ENCODE measurements at regions not wholly inside any gene's neighbourhood (a gene's known extent, or its start where the extent isn't known, plus 50 kb on each side); places are given as distances from the start of the nearest gene placed in this dataset.
"Not testable (repeated sequence)": the region's sequence is repeated elsewhere in the genome, so short reads cannot be mapped to it uniquely, and the experiment has no call there.

DNA sequence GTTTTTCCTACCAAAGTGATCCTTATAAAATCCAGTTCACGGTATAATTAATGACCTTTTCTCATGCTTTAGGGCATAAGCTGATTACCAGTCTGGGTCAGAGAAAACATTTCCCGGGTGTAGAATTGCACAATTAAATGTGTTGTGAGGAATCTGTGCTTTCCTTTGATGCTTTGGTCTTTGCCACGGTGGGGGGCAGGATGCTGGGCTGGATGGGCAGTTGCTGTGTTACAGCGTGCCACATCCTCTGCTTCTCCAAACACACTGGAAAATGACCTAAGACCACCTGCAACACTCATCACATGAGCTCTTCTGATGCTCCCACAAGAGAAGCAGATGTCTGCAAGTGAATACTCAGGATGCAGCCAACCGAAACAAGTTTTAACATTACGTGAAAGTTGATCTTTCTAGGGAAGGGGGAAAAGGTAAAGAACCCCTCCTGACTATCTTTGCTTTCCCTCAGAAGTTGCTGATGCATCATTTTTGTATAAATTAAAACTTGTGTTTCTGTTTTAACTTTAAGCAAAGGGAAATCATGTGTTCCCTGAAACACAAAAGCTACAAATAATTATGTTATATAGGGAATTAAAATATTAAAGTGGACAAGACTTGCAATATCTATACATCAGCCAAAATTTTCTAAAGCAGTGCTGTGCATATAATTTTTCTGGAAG lies 515.3 kb upstream of the NR5A2 start:
- DNase-seq (ENCODE audit: low read depth in 3 of 3) = no peak

DNA sequence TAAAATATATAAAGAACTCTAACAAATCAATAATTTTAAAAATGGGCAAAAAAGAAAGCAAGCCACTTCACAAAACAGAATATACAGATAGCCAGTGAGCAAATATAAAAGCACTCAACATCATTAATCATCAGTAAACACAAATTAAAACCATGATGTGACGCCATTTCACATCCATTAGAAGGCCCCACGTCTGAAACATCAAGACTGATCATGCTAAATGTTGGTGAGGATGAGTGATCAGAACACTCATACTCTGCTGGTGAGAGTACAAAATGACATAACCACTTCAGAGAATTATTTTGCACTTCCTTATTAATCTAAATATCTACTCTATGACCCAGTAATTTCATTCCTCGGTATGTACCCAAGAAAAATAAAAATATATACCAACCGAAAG lies 512.2 kb upstream of the NR5A2 start:
- DNase-seq (ENCODE audit: low read depth in 3 of 3) = no peak

DNA sequence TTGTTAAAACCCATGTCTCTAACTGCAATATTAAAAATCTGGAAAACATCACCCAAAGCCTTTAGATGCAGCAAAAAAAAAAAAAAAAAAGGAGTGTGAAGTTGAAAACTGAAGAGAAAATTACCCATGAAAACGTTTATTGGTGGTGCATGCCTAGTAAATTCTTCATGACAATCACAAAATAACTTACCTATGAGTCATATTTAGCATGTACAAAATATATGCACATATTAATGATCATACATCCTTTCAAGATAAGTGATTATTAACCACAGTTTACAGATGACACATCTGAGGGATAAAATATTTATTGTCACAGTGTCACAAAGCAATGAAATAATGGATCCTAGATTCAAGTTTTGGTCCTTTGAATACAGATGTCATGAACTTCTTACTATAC lies 505.2 kb upstream of the NR5A2 start:
- DNase-seq (ENCODE audit: low read depth in 3 of 3) = no peak

DNA sequence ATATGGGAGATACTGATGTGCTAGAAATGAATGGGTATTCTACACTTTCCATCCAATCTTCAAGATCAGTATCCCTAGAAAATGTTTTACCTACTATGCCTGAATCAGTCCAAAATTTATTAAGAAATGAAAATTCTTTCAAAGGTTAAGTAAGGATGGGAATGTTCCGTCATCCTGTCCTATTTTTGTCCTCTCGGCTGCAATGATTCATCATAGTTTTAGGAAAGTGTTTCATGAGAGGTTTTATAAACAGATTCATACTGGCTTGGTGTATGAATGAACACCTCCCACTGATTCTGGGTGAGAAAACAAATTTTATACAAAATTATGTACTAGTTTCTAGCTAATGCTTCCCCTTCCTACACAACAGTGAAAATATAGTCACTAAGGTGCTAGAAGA lies 504.6 kb upstream of the NR5A2 start:
- DNase-seq (ENCODE audit: low read depth in 3 of 3) = no peak

DNA sequence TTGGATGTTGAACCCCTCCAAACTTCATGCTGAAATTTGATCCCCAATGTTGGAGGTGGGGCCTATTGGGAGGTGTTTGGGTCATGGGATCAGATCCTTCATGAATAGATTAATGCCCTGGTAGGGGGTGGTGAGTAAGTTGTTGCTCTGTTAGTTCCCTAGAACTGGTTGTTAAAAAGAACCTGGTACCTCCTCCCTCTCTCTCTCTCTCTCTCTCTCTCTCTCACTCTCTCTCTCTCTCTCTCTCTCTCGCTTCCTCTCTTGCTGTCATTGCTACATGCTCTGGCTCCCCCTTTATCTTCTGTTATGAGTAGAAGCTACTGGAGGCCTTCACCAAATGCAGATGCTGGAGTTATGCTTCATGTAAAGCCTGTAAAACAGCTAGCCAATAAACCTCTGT lies 498.2 kb upstream of the NR5A2 start:
- no peak for DNase-seq (ENCODE audit: low read depth in 3 of 3)

DNA sequence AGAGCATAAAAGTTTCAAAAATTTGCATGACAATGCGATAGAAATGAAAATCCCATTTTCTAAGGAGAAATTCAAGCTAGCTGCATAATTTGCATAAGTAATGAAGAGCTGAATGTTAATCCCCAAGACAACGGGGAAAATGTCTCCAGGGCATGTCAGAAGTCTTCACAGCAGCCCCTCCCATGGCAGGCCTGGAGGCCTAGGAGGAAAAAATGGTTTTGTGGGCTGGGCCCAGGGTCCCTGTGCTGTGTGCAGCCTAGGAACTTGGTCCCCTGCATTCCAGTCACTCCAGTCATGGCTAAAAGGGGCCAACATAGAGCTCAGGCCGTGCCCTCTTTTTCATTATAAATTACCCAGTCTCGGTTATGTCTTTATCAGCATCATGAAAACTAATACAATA lies 494.1 kb upstream of the NR5A2 start:
- not testable (repeated sequence) for DNase-seq (ENCODE audit: low read depth in 3 of 3)

DNA sequence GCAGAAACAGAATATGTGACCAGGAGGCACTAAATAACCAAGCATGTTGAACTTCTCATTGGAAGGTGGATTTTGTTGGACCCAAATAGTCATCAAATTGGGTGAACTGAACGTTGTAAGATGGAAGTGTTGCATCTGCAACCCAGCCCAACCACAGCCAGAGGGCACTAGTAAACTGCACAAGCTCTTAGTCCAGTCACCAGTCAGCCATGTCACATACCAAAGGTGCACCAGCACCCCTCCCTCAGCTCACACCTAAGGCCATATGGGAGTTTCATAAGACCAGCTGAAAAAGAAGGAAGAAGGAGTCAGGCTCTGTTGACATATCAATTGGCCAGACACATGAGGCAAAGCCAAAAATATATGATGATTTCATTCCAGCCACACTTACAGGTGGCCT lies 481.7 kb upstream of the NR5A2 start:
- DNase-seq (ENCODE audit: low read depth in 3 of 3) = no peak

DNA sequence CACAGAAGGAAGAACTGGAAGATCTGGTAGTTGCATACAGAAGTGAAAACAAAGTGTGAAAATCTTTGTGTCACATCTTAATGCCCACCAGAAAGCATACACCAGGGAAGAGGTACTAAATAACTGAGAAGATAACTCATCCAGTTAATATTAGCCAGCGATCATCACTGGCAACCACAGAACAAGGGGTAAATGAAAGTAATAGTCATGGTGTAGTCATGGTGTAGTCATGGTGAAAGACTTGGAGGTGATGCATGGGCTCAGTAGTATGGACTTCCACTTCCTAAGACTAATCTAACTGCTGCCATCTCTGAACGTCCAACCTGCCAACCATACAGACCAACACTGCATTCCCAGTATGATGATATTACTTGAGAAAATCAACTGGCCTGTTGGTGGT lies 481.2 kb upstream of the NR5A2 start:
- DNase-seq (ENCODE audit: low read depth in 3 of 3) = no peak

DNA sequence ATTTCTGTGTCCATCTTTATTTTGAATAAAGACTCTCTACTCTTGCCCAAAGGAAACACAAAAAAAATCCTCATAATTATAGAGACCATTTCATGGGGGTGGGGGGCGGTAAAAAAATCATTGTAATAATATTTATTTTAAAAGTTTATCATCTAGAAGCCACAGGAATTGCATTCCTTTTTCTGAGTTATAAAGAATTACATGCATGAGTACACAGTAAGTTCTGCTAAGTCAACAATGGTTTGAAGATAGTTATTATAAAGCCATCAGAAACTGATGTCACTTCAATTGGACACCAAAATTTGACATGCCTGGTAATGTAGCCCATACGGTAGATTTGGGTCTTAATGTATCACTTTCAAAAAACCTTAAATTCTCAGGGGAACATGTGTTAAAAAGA lies 478.1 kb upstream of the NR5A2 start:
- DNase-seq (ENCODE audit: low read depth in 3 of 3) = no peak

DNA sequence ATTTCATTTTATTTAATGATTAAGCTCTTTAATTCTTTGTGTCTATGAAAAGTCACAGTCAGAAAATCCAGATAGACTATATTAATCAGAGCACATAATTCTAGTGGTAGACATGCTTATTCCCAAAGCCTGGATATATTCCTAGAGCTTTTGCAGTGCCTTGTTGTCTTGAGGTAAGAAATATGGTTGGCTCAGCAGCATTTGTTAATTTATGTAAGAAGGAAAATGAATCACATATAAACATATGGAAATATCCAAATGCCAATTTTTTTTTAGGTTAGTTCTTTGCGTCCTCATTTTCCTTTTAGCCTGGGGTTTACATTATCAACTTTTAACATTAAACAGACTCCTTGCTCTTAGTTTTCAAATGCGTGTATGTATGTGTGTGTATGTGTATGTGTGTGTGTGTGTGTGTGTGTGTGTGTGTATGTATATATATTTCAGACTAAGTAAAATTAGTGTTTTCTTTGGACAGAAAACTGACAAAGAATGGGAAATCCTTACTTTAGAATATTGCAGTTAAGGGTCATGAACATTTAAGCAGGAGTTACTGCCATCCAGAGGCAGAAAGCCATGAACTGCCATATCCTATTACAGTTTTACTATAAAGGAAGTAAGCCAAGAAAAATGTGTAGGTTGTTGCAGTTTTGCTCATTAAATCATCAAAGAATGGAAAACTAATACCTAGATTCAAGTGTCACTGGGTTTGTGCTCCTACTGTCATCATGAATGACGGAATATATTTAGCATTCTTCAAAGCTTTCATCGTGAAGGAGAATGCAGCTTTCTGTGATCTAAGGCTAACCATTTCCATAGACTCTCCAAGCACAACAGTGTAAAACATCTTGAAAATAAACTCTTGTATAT lies 477.1 kb upstream of the NR5A2 start:
- no peak for DNase-seq (ENCODE audit: low read depth in 3 of 3)

DNA sequence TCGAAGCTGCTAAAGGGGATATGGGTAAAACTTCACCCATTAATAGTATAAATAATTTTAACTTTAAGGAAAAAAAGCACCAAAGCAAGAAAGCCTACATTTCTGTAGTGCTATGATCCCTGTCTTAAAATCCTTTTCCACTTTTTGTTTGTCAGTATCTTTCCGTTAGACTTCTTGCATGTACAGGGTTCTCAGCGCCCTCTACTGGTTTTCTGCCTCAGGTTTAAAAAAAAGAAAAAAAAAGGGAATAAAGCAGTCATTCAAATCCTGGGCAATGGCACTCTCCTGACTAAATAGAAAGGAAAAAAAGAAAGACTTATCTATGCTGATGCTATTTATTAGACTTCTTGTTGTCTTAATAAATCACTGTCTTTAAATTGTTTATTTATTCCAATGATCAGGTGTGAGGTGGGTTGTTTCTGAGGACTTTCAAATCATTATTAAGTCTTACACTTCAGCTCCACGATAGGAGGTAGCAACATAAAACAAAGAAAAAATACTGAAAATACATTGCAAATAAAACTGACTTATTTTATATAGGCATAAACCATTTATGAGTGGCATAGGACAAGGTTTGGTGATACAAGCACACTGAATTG lies 475.4 kb upstream of the NR5A2 start:
- peak in 2 of 3 donors; percentile 5 to 40 for DNase-seq (ENCODE audit: low read depth in 3 of 3)

DNA sequence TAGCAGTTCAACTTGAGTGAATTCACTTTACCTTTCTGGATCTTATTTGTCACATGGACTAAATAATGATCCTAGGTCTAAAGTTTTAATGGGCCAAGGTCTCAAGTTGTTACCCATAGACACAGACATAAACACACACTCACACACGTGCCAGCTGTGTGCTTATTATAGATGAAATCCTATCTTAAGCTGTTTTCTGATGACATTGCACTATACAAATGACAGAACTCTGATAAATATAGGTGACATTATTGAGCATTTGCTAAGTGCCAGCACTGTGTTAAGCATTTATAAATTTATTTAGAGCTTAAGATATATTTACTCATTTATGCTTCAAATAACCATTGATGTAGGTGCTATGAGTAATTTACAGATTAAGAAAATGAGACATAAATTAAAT lies 474.4 kb upstream of the NR5A2 start:
- DNase-seq (ENCODE audit: low read depth in 3 of 3) = no peak

DNA sequence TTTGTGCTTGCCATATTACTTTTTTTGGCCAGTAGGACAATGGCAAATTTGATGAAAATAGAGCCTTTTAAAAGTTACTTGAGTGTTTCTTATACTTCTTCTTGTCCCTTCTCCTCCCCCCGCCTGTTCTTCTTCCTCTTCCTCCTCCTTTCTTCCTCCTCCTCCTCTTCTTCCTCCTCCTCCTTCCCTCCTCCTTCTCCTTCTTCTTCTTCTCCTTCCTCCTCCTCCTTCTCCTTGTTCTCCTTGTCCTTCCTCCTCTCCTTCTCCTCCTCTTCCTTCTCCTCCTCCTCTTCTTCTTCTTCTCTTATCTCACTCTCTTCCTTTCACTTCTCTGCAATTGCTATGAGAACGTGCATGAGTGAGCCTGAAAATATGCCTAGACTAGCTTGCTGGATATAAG lies 466.2 kb upstream of the NR5A2 start:
- DNase-seq (ENCODE audit: low read depth in 3 of 3) = no peak

DNA sequence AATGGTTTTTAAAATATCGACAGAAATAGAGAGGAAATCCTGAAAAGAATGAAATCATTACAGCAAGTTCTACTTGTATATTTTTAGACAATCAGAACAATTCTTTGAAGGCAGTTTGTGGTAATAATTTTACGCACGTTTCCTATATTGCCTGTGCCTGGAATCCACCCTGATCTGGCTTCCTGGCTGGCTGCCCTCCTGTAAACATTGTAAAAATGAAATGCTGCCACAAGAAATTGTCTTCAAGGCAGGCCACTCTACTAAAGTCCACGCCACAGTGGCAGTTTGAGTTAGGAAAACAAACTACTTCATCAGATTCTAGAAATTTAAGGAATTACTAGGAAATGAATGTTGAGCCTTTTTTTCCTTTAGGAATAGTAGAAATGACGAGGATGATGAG lies 454.5 kb upstream of the NR5A2 start:
- DNase-seq (ENCODE audit: low read depth in 3 of 3) = no peak

DNA sequence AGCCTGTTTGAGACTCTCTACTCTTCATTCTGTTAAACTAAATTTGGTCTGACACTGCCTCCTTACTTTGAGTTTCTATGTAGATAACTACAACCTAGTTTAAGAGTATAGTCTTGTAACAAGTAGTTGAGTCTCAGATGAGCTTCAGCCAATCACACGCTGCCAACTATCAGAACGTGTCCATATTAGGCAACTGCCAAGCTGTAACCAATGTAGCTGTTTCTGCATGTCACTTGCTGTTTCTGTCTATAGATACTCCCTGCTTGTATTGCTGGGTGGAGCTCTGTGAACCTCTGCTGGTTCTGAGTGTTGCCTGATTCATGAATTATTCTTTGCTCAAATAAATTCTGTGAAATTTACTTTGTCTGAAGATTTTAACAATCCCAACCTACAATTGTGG lies 452.6 kb upstream of the NR5A2 start:
- DNase-seq (ENCODE audit: low read depth in 3 of 3) = no peak

DNA sequence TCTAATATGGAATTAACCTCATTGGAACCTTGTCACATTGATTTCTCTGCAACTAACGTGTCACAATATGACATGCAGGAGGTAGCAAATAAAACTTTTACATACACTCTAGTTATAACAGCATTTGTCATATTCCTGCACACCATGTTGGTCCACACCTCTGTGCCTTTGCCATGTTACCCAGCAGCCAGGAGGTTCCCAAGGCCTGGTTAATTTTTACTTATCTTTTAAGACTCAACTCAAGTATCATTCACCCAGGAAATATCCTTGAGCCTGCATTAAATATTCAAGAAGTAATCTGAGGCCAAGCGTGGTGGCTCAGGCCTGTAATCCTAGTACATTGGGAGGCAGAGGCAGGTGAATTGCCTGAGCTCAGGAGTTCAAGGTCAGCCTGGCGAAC lies 447.2 kb upstream of the NR5A2 start:
- DNase-seq (ENCODE audit: low read depth in 3 of 3) = no peak

DNA sequence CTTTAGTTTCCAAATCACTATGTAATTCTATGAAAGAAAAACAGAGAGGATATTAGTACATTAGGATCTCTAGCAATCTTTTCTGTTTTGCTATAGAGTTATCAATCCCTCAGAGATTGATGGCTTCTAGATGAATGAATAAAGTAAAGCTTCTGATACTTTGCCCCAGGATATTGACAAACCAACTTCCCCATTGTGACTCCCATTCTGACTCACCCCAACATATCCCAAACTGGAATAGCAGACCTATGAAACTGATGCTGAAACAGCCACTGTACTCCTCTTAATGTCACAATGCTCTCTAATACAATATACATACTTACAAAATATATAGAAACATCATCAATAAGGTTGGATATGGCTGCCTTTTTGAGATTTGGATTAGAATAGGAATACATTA lies 442.1 kb upstream of the NR5A2 start:
- DNase-seq (ENCODE audit: low read depth in 3 of 3) = no peak

DNA sequence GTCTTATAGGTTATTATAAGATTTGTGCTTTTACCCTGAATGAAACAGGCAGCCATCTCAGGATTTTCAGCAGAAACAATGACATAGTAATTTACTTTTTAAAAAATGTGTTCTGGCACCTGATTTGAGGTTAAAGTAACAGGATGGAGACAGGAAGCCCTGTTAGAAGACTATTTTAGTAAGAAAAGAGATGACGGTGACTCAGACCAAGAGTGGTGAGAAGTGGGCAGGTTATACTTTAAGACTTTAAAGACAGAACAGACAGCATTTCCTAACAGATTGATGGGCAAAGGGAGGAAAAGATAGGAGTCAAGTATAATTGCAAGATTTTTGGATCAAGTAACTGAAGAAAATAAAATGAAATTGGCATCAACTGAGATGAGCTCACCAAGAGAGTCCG lies 436.8 kb upstream of the NR5A2 start:
- DNase-seq (ENCODE audit: low read depth in 3 of 3) = no peak

DNA sequence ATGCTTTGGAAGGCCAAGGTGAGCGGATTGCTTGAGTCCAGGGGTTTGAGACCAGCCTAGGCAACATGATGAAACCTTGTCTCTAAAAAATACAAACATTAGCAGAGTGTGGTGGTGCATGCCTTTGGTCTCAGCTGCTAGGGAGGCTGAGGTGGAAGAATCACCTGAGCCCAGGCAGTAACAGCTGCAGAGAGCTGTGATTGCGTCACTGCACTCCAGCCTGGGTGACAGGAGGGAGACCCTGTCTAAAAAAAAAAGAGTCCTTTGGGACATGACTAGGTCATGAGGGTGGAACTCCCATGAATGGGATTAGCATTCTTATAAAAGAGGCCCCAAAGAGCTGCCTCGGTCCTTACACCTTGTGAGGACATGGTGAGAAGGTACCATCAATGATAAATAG lies 436.0 kb upstream of the NR5A2 start:
- DNase-seq (ENCODE audit: low read depth in 3 of 3) = no peak

DNA sequence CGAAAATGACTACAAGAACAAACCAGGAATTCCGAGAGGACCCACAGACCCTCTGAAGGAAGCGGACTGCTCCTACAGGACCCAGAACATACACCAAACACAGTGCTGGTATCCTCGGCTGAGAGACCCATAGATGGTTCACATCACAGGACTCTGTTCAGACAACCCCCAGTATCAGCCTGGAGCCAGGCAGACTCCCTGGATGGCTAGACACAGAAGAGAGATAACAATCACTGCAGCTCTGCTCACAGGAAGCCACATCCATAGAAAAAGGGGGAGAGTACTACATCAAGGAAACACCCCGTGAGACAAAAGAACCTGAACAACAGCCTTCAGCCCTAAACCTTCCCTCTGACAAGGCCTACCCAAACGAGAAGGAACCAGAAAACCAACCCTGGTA lies 434.0 kb upstream of the NR5A2 start:
- DNase-seq (ENCODE audit: low read depth in 3 of 3) = no peak

DNA sequence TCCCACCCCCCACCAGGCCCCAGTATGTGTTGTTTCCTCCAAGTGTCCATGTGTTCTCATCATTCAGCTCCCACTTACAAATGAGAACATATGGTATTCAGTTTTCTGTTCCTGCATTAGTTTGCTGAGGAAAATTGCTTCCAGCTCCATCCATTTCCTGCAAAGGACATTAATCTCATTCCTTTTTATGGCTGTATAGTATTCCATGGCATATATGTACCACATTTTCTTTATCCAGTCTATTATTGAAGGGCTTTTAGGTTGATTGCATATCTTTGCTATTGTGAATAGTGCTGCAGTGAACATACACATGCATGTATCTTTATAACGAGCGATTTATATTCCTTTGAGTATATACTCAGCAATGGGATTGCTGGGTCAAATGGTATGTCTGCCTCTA lies 431.1 kb upstream of the NR5A2 start:
- not testable (repeated sequence) for DNase-seq (ENCODE audit: low read depth in 3 of 3)

DNA sequence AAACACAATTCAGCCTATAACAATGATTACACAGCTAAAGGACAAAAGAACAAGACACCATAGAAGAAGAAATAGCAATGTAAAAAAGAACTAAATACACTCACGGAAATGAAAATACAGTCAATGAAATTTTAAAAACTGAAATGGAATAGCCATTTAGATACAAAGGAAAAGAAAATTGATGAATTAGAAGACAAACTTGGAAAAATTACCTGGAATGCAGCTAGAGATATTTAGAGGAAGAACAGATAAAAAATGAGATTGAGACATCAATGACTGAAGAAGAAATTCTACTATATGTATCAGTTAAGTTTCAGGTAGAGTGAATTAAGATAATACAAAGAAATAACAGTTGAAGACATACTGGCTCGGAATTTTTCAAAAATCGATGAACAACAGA lies 430.4 kb upstream of the NR5A2 start:
- DNase-seq (ENCODE audit: low read depth in 3 of 3) = no peak

DNA sequence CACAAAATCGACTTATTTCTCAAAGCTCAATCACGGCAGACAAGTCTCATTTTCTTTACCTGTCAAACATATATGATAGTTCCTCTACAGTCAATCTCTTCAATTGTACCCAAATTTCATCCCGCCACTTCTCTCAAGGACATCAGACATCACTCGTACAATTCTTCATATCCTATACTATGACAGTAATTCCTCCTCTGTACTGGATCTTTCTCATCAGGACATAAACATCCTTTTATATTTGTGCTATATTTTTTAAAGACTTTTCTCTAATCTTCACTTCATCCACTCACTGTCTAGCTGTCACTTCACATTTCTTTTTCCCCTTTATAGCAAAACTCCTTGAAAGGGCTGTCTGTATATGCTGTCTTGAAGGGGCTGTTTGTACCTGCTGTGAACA lies 419.1 kb upstream of the NR5A2 start:
- no peak for DNase-seq (ENCODE audit: low read depth in 3 of 3)
